Choroid plexus epithelial cell (primary cell): ENCODE measurements at regions not wholly inside any gene's neighbourhood (a gene's known extent, or its start where the extent isn't known, plus 50 kb on each side); places are given as distances from the start of the nearest gene placed in this dataset.

Source experiments
- DNase-seq: peaks from one replicate; pipeline ENCODE4 v3.0.0-alpha.2; 2010; ENCODE audit warnings: low read depth
- H3K4me3 ChIP-seq: 2 replicates; pipeline ENCODE4 v1.5.1; 2011; ENCODE audit warnings: low read depth, mild to moderate bottlenecking, control low read depth, low read length, moderate library complexity
- TF ChIP-seq, protein P1 (sequence below): conservative IDR thresholded peaks from 2 replicates; pipeline ENCODE4 v1.5.1; 2011; ENCODE audit warnings: low read depth, mild to moderate bottlenecking, control low read depth, inconsistent platforms, low read length, moderate library complexity

DNA sequence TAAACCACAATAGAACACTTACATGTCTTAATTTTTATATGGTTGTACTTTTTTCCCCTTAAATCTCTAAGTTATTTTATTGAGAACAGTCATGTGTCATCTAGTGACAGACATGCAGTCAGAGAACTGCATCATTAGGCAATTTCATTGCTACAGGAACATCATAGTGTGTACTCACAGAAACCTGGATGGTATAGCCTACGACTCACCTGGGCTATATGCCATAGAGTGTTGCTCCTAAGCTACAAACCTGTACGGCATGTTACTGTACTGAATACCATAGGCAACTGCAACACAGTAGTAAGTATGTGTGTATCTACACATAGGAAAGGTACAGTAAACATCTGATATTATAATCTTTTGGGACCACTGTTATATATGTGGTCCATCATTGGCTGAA lies 557.6 kb downstream of the PRKD1 start:
- no peak for DNase-seq
- H3K4me3 ChIP-seq, result no peak overlapping the region
- TF ChIP-seq, protein P1, sequence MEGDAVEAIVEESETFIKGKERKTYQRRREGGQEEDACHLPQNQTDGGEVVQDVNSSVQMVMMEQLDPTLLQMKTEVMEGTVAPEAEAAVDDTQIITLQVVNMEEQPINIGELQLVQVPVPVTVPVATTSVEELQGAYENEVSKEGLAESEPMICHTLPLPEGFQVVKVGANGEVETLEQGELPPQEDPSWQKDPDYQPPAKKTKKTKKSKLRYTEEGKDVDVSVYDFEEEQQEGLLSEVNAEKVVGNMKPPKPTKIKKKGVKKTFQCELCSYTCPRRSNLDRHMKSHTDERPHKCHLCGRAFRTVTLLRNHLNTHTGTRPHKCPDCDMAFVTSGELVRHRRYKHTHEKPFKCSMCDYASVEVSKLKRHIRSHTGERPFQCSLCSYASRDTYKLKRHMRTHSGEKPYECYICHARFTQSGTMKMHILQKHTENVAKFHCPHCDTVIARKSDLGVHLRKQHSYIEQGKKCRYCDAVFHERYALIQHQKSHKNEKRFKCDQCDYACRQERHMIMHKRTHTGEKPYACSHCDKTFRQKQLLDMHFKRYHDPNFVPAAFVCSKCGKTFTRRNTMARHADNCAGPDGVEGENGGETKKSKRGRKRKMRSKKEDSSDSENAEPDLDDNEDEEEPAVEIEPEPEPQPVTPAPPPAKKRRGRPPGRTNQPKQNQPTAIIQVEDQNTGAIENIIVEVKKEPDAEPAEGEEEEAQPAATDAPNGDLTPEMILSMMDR, result no peak

DNA sequence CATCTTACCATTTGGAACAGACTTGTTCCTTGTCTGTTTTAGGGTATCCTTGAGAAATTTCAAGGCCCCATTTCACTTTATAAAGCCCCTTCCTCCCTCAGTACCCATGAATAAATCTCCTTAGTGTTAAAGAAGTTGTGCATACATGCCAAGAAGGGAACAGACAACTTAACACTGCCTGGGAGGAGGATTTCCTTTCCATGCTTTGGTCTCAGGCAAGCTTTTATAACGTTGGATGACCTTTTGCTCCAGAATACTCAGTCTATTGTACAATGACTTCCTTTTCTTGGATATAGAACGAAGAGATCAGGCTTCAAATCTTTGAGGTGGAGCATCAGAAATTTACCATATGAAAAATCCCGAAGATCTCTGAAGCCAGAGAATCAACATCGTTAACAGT lies 551.4 kb downstream of the PRKD1 start:
- DNase-seq, result no peak
- H3K4me3 ChIP-seq, result no peak overlapping the region
- TF ChIP-seq, protein P1, result no peak

DNA sequence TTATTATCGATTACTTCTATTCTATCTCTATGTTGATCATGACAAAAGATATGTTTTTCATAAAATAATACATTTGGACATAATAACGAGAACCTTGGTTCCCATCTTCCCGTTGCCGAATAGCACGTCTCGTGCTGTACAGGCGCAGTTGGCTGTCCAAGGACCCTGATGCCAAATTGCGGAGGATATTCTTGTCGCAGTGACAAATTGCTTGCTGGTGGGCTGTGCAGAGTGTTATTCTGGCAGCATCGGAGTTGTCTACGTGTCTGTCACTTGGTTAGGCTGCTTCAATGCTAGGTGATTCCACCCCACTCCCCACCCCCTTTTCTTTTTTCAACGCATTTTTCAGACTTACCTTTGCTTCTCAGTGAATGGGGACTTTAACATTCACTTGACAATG lies 546.8 kb downstream of the PRKD1 start:
- DNase-seq, result no peak
- TF ChIP-seq, protein P1, result no peak
- no peak overlapping the region for H3K4me3 ChIP-seq

DNA sequence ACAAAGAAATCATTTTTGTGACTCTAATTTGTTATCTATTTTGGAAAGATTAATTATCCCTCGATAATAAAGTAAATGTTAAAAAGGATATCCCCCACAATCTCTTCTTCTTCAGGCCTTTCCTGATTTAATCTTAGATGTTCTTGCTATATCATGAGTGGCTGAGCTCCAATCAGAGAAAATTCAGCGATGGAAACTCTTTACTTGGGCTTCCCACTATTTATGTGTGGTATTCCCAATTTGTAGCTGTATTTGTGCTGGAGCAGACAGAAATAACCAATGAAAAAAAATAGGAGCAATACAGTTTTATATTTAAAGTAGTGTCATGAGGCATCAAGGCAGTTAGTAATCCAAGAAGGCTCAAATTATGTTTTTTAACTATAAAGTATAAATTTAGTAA lies 539.1 kb downstream of the PRKD1 start:
- no peak for DNase-seq
- TF ChIP-seq, protein P1, result no peak
- no peak overlapping the region for H3K4me3 ChIP-seq

DNA sequence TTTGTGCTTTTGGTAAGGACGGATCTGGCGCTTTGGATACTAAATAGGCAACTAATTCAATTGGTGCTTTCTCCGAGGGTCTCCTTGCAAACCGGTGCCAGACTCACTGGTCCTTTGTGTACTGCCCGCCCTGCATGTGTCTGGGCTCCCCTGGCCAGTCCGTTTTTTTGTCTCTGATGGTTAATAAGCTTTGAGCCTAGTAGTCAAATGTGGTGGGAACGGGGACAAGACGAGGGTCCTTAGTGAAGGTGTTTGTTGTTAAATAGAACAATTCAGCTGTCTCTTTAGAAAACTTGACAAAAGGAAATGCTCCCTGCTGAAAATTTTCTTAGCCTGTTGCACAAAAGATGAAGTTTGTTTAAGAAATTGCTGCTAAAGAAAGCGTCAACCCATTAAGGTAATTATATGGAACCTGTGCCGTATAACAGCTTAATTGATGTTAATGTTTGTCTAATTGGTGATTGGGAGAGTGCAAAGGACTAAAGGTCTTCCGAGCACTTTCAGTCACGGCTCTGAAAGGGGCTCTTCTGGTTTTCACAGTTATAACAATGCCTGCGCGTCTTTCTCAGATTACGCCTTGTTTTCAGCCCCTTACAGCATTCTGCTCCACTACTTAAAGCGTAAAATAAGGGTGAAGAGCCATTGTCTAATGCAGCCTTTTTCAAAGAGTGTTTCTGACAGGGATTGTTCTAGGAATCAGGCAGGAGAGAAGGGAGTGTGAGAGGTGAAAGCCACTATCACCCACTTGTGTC lies 537.4 kb downstream of the PRKD1 start:
- peak; percentile 23 for DNase-seq
- peak overlapping the region; percentile 34 for H3K4me3 ChIP-seq
- TF ChIP-seq, protein P1, result no peak

DNA sequence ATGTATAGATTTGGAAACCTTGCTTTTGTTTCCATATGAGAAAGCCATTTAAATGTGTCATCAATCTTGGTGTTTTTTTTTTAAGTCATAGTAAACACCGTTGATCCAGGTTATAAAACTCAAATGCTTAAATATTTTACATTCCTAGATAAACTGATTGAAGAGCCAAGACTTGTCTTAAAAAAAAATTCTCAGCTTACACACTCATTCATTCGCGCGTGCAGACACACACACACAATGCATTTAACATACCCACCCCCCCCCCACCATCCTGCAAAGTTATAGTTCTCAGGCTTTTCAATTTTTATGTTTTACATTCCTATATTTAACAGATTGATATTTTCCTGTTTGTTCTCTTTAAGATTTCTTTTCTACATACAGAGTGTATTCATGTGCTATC lies 536.4 kb downstream of the PRKD1 start:
- no peak overlapping the region for H3K4me3 ChIP-seq
- TF ChIP-seq, protein P1, result no peak
- DNase-seq, result no peak

DNA sequence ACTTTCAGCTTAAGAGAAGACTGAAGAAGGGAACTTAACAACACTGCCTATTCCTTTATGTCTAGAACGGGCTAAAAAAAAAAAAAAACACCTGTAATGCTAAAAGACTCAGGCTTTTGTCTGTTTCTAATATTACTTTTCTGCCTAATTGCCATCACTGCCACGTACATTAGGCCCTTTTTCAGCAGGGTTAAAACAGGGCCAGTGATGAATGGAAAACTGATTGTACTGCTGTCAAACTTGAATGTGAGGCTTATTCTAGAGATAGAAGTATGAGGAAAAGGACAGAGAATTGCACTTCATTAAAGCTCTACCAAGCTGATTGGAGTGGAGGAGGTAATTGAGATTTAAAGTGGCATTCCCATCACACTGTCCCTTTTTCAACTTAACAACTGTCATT lies 535.8 kb downstream of the PRKD1 start:
- TF ChIP-seq, protein P1, result no peak
- H3K4me3 ChIP-seq, result no peak overlapping the region
- no peak for DNase-seq
